Spleen (tissue), 11 donors: ENCODE measurements at regions not wholly inside any gene's neighbourhood (a gene's known extent, or its start where the extent isn't known, plus 50 kb on each side); places are given as distances from the start of the nearest gene placed in this dataset.

Source experiments
- DNase-seq: peaks from one replicate; pipeline ENCODE4 v3.0.0-alpha.2; 2020
- H3K27ac ChIP-seq, 8 donors: fragments of 200-600 bp; sonication (generic) in 7 of 8; 1 replicate in 4 of 8; 2 replicates in 4 of 8; pipeline versions ENCODE4 v1.5.0 to v1.8.0; 2016 to 2021; ENCODE audit warnings: inconsistent platforms in 4 of 8, mild to moderate bottlenecking in 4 of 8, moderate library complexity in 1 of 8
- H3K27me3 ChIP-seq, 7 donors: fragments of 200-600 bp; sonication (generic) in 6 of 7; replicated peaks in 1 of 7; 1 replicate in 4 of 7; 2 replicates in 3 of 7; pipeline versions ENCODE4 v1.5.0 to v1.8.0; 2016 to 2021; ENCODE audit warnings: inconsistent platforms in 3 of 7, mild to moderate bottlenecking in 1 of 7
- H3K36me3 ChIP-seq, 6 donors: fragments of 200-600 bp; sonication (generic) in 5 of 6; 1 replicate in 4 of 6; 2 replicates in 2 of 6; pipeline versions ENCODE4 v1.5.0 to v1.8.0; 2016 to 2021; ENCODE audit warnings: inconsistent platforms in 2 of 6
- H3K4me1 ChIP-seq, 6 donors: fragments of 200-600 bp; sonication (generic) in 5 of 6; 1 replicate in 3 of 6; 2 replicates in 3 of 6; pipeline versions ENCODE4 v1.5.0 to v1.8.0; 2016 to 2021; ENCODE audit warnings: inconsistent platforms in 3 of 6
- H3K4me3 ChIP-seq, 8 donors: fragments of 200-600 bp; sonication (generic) in 7 of 8; 1 replicate in 4 of 8; 2 replicates in 4 of 8; pipeline versions ENCODE4 v1.5.0 to v1.8.0; 2016 to 2021; ENCODE audit warnings: inconsistent platforms in 4 of 8, mild to moderate bottlenecking in 4 of 8, moderate library complexity in 2 of 8
- H3K9me3 ChIP-seq, 8 donors: fragments of 200-600 bp; sonication (generic) in 7 of 8; 1 replicate in 4 of 8; 2 replicates in 4 of 8; pipeline versions ENCODE4 v1.5.0 to v1.8.0; 2016 to 2021; ENCODE audit warnings: inconsistent platforms in 4 of 8
- POLR2A ChIP-seq, 3 donors: fragments of 450-650 bp; IDR thresholded peaks; one replicate each; pipeline ENCODE4 v1.5.1; 2017; ENCODE audit warnings: antibody characterized with exemption in 3 of 3, mild to moderate bottlenecking in 1 of 3
- POLR2AphosphoS5 ChIP-seq, 3 donors: sonication (generic); formaldehyde crosslinking; IDR thresholded peaks; one replicate each; pipeline ENCODE4 v1.5.1; 2017; ENCODE audit warnings: antibody characterized with exemption in 3 of 3
- WGBS, 5 donors: extraction: QIAGEN DNeasy Blood & Tissue Kit in 3 of 5; methylation state at CpG; one replicate each; pipeline versions ENCODE4 v1.1.5 to v1.1.7; 2013 to 2018; 5-methylcytosine and 5-hydroxymethylcytosine counted together
- intact Hi-C: fragments of 100-400 bp; cut with DNase I; formaldehyde crosslinking; loops from one replicate; pipeline ENCODE4 v1.15.0; 2023; ENCODE audit warnings: low total_unique reads
- TF ChIP-seq, protein P1 (sequence below), 11 experiments: fragments of 200-600 bp in 7 of 11; fragments of 450-650 bp in 4 of 11; sonication (generic) in 4 of 11; IDR thresholded peaks in 8 of 11; conservative IDR thresholded peaks in 3 of 11; 1 replicate in 7 of 11; 2 replicates in 4 of 11; pipeline versions ENCODE4 v1.4.0 to v1.8.0; 2016 to 2021; ENCODE audit warnings: antibody characterized with exemption in 11 of 11, inconsistent platforms in 4 of 11, mild to moderate bottlenecking in 1 of 11
- donor health status: healthy with polysubstance abuse.
- donor health status: DM: no; HTN: no; CAD: no; lungs with moderate emphysema.
- donor health status: DM: no; HTN: no; CAD: no.
- donor health status: Bipolar disorder and iron deficiency.
- donor health status: healthy.
- donor health status: DM: no; HTN: no; CAD: no.
- donor health status: DM: yes; HTN: yes; CAD: no.

DNA sequence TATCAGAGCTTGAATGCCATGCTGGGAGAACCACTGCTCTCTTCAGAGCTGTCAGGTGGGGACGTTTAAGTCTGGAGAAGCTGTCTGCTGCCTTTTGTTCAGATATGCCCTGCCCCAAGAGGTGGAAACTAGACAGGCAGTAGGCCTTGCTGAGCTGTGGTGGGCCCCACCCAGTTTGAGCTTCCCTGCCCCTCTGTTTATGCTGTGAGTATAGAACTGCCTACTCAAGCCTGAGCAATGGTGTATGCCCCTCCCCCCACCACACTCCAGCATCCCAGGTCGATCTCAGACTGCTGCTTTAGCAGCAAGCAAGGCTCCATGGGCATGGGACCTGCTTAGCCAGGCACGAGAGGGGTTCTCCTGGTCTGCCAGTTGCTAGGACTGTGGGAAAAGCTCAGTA is 362.3 kb downstream of the FAM170A start:
- peaks cover 0 to 18% (median 13%) of the 10 kb centered on the region in 8 donors for H3K9me3 ChIP-seq
- intact Hi-C loops = no loop called here
- no peak overlapping the region for H3K4me3 ChIP-seq
- H3K36me3 ChIP-seq = no peaks in the 10 kb centered on the region
- DNase-seq = no peak
- WGBS, 5 donors = 55 to 77% (median 65%) methylated on average over 2 to 3 of the region's 3 CpGs
- H3K27me3 ChIP-seq = no peaks in the 10 kb centered on the region
- TF ChIP-seq POLR2A (IDR thresholded peaks at IDR 0.05) (no peak), POLR2AphosphoS5 (IDR thresholded peaks at IDR 0.05) (no peak)
- TF ChIP-seq, protein P1, sequence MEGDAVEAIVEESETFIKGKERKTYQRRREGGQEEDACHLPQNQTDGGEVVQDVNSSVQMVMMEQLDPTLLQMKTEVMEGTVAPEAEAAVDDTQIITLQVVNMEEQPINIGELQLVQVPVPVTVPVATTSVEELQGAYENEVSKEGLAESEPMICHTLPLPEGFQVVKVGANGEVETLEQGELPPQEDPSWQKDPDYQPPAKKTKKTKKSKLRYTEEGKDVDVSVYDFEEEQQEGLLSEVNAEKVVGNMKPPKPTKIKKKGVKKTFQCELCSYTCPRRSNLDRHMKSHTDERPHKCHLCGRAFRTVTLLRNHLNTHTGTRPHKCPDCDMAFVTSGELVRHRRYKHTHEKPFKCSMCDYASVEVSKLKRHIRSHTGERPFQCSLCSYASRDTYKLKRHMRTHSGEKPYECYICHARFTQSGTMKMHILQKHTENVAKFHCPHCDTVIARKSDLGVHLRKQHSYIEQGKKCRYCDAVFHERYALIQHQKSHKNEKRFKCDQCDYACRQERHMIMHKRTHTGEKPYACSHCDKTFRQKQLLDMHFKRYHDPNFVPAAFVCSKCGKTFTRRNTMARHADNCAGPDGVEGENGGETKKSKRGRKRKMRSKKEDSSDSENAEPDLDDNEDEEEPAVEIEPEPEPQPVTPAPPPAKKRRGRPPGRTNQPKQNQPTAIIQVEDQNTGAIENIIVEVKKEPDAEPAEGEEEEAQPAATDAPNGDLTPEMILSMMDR (IDR thresholded peaks at IDR 0.05 in 8 of 11, conservative IDR thresholded peaks at IDR 0.05 in 3 of 11) = no peak
- no peaks in the 10 kb centered on the region for H3K4me1 ChIP-seq
- H3K27ac ChIP-seq = no peak overlapping the region

DNA sequence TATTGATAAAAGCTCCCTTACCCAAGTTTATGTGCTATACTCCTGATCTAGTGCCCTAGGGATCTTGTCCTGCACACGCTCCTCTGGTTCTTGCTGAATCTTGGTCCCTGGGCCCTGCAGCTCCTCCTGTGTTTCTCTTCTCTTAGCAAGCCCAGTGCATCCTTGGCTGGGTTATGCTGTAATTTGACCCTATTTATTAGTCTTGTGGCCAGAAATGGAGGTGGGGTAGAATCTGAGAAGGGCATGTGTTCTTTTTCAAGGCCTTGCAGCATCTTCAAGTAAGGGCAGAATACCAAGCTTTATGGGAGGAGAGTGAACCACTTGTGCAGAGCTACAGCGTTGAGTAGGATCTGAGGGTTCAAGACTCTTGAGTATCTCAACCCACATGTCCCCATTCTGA is 366.8 kb downstream of the FAM170A start:
- Histone ChIP-seq H3K9me3 (no peaks in the 10 kb centered on the region), H3K27me3 (no peaks in the 10 kb centered on the region), H3K4me1 (no peaks in the 10 kb centered on the region), H3K36me3 (no peaks in the 10 kb centered on the region), H3K4me3 (no peak overlapping the region), H3K27ac (no peak overlapping the region)
- DNase-seq = no peak
- intact Hi-C loops = no loop called here
- 69 to 85% (median 78%) methylated on average over 2 of the region's 2 CpGs for WGBS, 5 donors
- TF ChIP-seq POLR2AphosphoS5 (IDR thresholded peaks at IDR 0.05) (no peak), POLR2A (IDR thresholded peaks at IDR 0.05) (no peak)
- TF ChIP-seq, protein P1 (IDR thresholded peaks at IDR 0.05 in 8 of 11, conservative IDR thresholded peaks at IDR 0.05 in 3 of 11) = no peak

DNA sequence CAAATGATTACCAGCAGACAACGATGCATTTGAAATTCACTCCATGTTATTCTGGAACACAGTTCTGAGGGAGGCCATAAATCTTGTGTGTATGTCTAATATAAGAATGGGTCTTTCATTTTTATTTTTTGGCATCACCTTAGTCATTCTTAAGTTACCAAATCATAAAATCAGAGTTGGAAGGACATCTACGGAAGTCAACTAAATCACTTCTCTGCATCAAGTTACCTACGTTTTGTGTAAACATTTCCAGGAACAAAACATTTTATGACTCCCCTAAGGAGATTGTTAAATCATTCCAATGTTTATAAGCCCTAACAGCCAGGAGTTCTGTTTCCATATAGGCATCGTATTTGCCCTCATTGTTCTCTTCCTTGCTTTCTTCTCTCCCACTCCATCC is 378.2 kb downstream of the FAM170A start:
- no peak overlapping the region for H3K27ac ChIP-seq
- H3K9me3 ChIP-seq = no peaks in the 10 kb centered on the region
- TF ChIP-seq POLR2AphosphoS5 (IDR thresholded peaks at IDR 0.05) (no peak), POLR2A (IDR thresholded peaks at IDR 0.05) (no peak)
- TF ChIP-seq, protein P1 (IDR thresholded peaks at IDR 0.05 in 8 of 11, conservative IDR thresholded peaks at IDR 0.05 in 3 of 11) = no peak
- H3K27me3 ChIP-seq = no peaks in the 10 kb centered on the region
- H3K36me3 ChIP-seq = no peaks in the 10 kb centered on the region
- no peak for DNase-seq
- H3K4me3 ChIP-seq = no peak overlapping the region
- H3K4me1 ChIP-seq = no peaks in the 10 kb centered on the region
- 73 to 86% (median 76%) methylated on average over 4 of the region's 4 CpGs for WGBS, 5 donors
- intact Hi-C loops = no loop called here

DNA sequence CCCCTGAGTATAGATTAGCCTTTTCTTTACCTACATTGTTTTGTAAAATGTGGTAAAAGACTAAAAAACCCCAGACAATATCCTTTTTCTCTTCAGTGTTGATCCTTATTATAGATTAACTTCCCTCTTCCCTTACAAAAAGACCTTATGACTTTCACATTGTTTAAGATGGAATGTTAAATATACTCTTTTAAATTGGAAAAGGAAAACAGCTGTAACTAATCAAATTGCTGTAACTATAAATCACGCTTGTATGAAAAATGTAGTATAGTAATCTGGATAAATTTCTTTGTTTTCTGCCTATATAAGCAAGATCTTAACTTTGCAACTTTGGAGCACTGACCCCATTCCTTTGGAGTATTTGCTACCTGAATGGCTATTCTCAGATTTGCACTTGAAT is 383.1 kb downstream of the FAM170A start:
- 60 to 86% (median 84%) methylated on average over 1 of the region's 1 CpG for WGBS, 5 donors
- no peak overlapping the region for H3K27ac ChIP-seq
- H3K4me1 ChIP-seq = no peaks in the 10 kb centered on the region
- no peaks in the 10 kb centered on the region for H3K27me3 ChIP-seq
- H3K36me3 ChIP-seq = no peaks in the 10 kb centered on the region
- no peak overlapping the region for H3K4me3 ChIP-seq
- TF ChIP-seq POLR2AphosphoS5 (IDR thresholded peaks at IDR 0.05) = no peak
- no peak for TF ChIP-seq POLR2A (IDR thresholded peaks at IDR 0.05)
- TF ChIP-seq, protein P1 (IDR thresholded peaks at IDR 0.05 in 8 of 11, conservative IDR thresholded peaks at IDR 0.05 in 3 of 11) = no peak
- intact Hi-C loops = no loop called here
- DNase-seq = no peak
- H3K9me3 ChIP-seq = no peaks in the 10 kb centered on the region
